ENCODE measurements at regions not wholly inside any gene's neighbourhood (a gene's known extent, or its start where the extent isn't known, plus 50 kb on each side); places are given as distances from the start of the nearest gene placed in this dataset.
"Not testable (repeated sequence)": the region's sequence is repeated elsewhere in the genome, so short reads cannot be mapped to it uniquely, and the experiment has no call there.

GRCh38 chr9:31590091-31590490, 794.4 kb upstream of the ACO1 start:
- H3K14ac ChIP-seq (ENCODE audit: insufficient read depth, low read length) = no peak overlapping the region
- no peaks in the 10 kb centered on the region for H3K27me3 Mint-ChIP-seq (ENCODE audit: low read depth)
- H4K91ac ChIP-seq (ENCODE audit: insufficient read length, low read depth, low read length) = no peak overlapping the region
- H3K23me2 ChIP-seq (ENCODE audit: insufficient read length, low read depth, low read length, poor library complexity, severe bottlenecking) = no peaks in the 10 kb centered on the region
- no peak overlapping the region for H2BK120ac ChIP-seq (ENCODE audit: low read depth, low read length, poor library complexity, severe bottlenecking)
- no peaks in the 10 kb centered on the region for H4K20me1 ChIP-seq (ENCODE audit: control insufficient read depth, insufficient read depth, insufficient read length)
- no CpG with 5 or more reads among the region's 2 CpGs for WGBS (ENCODE audit: extremely low coverage, insufficient read length, low lambda C conversion rate)
- no peak overlapping the region for H2BK5ac ChIP-seq (ENCODE audit: insufficient read length, low read length)
- no peak overlapping the region for H3K9ac ChIP-seq (ENCODE audit: extremely low read depth, insufficient read length, low read length)
- no peak overlapping the region for H3K56ac ChIP-seq (ENCODE audit: insufficient read length, low read depth, low read length)
- no peaks in the 10 kb centered on the region for H3K9me3 ChIP-seq (ENCODE audit: control insufficient read depth, low read depth, low read length)
- H3K4me1 Mint-ChIP-seq = no peaks in the 10 kb centered on the region
- DNase-seq = no peak
- H2BK12ac ChIP-seq (ENCODE audit: insufficient read length, low read depth, low read length) = no peak overlapping the region
- H3K4me1 ChIP-seq (ENCODE audit: insufficient read depth, low read length) = no peaks in the 10 kb centered on the region
- TF ChIP-seq CTCF (conservative IDR thresholded peaks at IDR 0.05) = no peak
- H3K27me3 ChIP-seq (ENCODE audit: insufficient read depth, low read length) = no peaks in the 10 kb centered on the region
- no peaks in the 10 kb centered on the region for H3K9me3 Mint-ChIP-seq
- H3K18ac ChIP-seq (ENCODE audit: insufficient read length, low read depth, low read length) = no peak overlapping the region
- no peak overlapping the region for H3K4me2 ChIP-seq (ENCODE audit: insufficient read depth, insufficient read length, low read length)
- H2AFZ ChIP-seq (ENCODE audit: low read length) = no peak overlapping the region
- H4K5ac ChIP-seq (ENCODE audit: insufficient read length, low read depth, low read length) = no peak overlapping the region
- no peak overlapping the region for H2AK5ac ChIP-seq (ENCODE audit: insufficient read length, low read length)
- no peak overlapping the region for H3T11ph ChIP-seq (ENCODE audit: low read length)
- no peak overlapping the region for H2BK15ac ChIP-seq (ENCODE audit: low read depth, low read length)
- H3K79me1 ChIP-seq (ENCODE audit: insufficient read depth, low read depth, low read length, poor library complexity, severe bottlenecking) = no peaks in the 10 kb centered on the region
- H3K23ac ChIP-seq (ENCODE audit: insufficient read length, low read depth, low read length) = no peak overlapping the region
- H4K8ac ChIP-seq (replicated peaks; ENCODE audit: insufficient read length, low read depth, low read length) = no peak overlapping the region
- H3K4ac ChIP-seq (ENCODE audit: low read depth, low read length) = no peak overlapping the region
- no peaks in the 10 kb centered on the region for H3K36me3 Mint-ChIP-seq (ENCODE audit: insufficient read depth in 1 of 3, low read depth in 3 of 3)
- H3K27ac ChIP-seq (ENCODE audit: insufficient read length, low read depth, low read length) = no peak overlapping the region
- H3K4me3 Mint-ChIP-seq = no peak overlapping the region
- H3K79me2 ChIP-seq (ENCODE audit: insufficient read depth, low read length) = no peaks in the 10 kb centered on the region
- no peak overlapping the region for H3K27ac Mint-ChIP-seq
- no peak overlapping the region for H2BK20ac ChIP-seq (ENCODE audit: low read depth, low read length, poor library complexity, severe bottlenecking)

DNA sequence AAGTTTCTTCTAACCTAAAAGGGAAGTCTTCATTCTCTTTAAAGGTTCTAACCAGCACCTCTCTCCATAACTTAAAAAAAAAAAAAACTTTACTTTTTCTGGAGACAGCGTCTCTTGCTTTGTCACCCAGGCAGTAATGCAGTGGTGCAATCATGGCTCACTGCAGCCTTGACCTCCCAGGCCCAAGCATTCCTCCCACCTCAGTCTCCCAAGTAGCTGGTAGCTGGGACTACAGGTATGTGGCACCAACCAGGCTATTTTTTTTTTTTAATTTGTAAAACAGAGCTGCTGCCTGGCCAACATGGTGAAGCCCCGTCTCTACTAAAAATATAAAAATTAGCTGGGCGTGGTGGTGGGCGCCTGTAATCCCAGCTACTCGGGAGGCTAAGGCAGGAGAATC, 787.4 kb upstream of the ACO1 start:
- H4K20me1 ChIP-seq (ENCODE audit: control insufficient read depth, insufficient read depth, insufficient read length); H2BK12ac ChIP-seq (ENCODE audit: insufficient read length, low read depth, low read length); H3K56ac ChIP-seq (ENCODE audit: insufficient read length, low read depth, low read length); H3K79me1 ChIP-seq (ENCODE audit: insufficient read depth, low read depth, low read length, poor library complexity, severe bottlenecking); H3K4me1 ChIP-seq (ENCODE audit: insufficient read depth, low read length); H3K9ac ChIP-seq (ENCODE audit: extremely low read depth, insufficient read length, low read length); H3K14ac ChIP-seq (ENCODE audit: insufficient read depth, low read length); H3K4me3 Mint-ChIP-seq; H3K27ac ChIP-seq (ENCODE audit: insufficient read length, low read depth, low read length); H2BK15ac ChIP-seq (ENCODE audit: low read depth, low read length); H3K23me2 ChIP-seq (ENCODE audit: insufficient read length, low read depth, low read length, poor library complexity, severe bottlenecking); H3K4me1 Mint-ChIP-seq; H2AFZ ChIP-seq (ENCODE audit: low read length); DNase-seq; H3K36me3 Mint-ChIP-seq (ENCODE audit: insufficient read depth in 1 of 3, low read depth in 3 of 3); H3K27me3 ChIP-seq (ENCODE audit: insufficient read depth, low read length); H4K5ac ChIP-seq (ENCODE audit: insufficient read length, low read depth, low read length); H3K9me3 Mint-ChIP-seq; H2BK5ac ChIP-seq (ENCODE audit: insufficient read length, low read length); H3K27ac Mint-ChIP-seq; H2BK120ac ChIP-seq (ENCODE audit: low read depth, low read length, poor library complexity, severe bottlenecking); H3K23ac ChIP-seq (ENCODE audit: insufficient read length, low read depth, low read length); H3K4ac ChIP-seq (ENCODE audit: low read depth, low read length); H2AK5ac ChIP-seq (ENCODE audit: insufficient read length, low read length); H3K27me3 Mint-ChIP-seq (ENCODE audit: low read depth); H4K91ac ChIP-seq (ENCODE audit: insufficient read length, low read depth, low read length); H3K9me3 ChIP-seq (ENCODE audit: control insufficient read depth, low read depth, low read length); H4K8ac ChIP-seq (replicated peaks; ENCODE audit: insufficient read length, low read depth, low read length); H3T11ph ChIP-seq (ENCODE audit: low read length); H3K79me2 ChIP-seq (ENCODE audit: insufficient read depth, low read length); H3K18ac ChIP-seq (ENCODE audit: insufficient read length, low read depth, low read length); H3K4me2 ChIP-seq (ENCODE audit: insufficient read depth, insufficient read length, low read length); H2BK20ac ChIP-seq (ENCODE audit: low read depth, low read length, poor library complexity, severe bottlenecking): not testable (repeated sequence)
- no CpG with 5 or more reads among the region's 5 CpGs for WGBS (ENCODE audit: extremely low coverage, insufficient read length, low lambda C conversion rate)

Data from H9 (cell line).